GM23338 (cell line): ENCODE measurements at regions not wholly inside any gene's neighbourhood (a gene's known extent, or its start where the extent isn't known, plus 50 kb on each side); places are given as distances from the start of the nearest gene placed in this dataset.

ENCODE experiments used
- EZH2 ChIP-seq: fragments of 200-600 bp; sonication (generic); IDR thresholded peaks from one replicate; pipeline ENCODE4 v1.8.0; 2017; ENCODE audit warnings: antibody characterized with exemption, mild to moderate bottlenecking, low read depth; ENCODE audit not compliant: unreplicated experiment
- NANOG ChIP-seq: IDR thresholded peaks from 2 replicates; pipeline ENCODE4 v1.6.1; 2016; ENCODE audit warnings: antibody characterized with exemption, borderline replicate concordance
- POLR2AphosphoS5 ChIP-seq: IDR thresholded peaks from 2 replicates; pipeline ENCODE4 v1.6.1; 2016; ENCODE audit warnings: antibody characterized with exemption, low read depth
- TF ChIP-seq, protein P1 (sequence below), 2 experiments: fragments of 200-600 bp in 1 of 2; sonication (generic) in 1 of 2; conservative IDR thresholded peaks; 2 replicates each; pipeline versions ENCODE4 v1.5.1 to v1.6.1; 2016 to 2017; ENCODE audit warnings: antibody characterized with exemption in 2 of 2, low read depth in 2 of 2, mild to moderate bottlenecking in 2 of 2, moderate library complexity in 1 of 2
- TF ChIP-seq, protein P2 (sequence below): IDR thresholded peaks from one replicate; pipeline ENCODE4 v1.6.1; 2018; ENCODE audit warnings: antibody characterized with exemption; ENCODE audit not compliant: unreplicated experiment
- TF ChIP-seq, protein P3 (sequence below): fragments of 250-450 bp; sonication (Bioruptor Pico); IDR thresholded peaks from 2 replicates; pipeline ENCODE4 v1.5.0; 2020; ENCODE audit warnings: mild to moderate bottlenecking, moderate library complexity

DNA sequence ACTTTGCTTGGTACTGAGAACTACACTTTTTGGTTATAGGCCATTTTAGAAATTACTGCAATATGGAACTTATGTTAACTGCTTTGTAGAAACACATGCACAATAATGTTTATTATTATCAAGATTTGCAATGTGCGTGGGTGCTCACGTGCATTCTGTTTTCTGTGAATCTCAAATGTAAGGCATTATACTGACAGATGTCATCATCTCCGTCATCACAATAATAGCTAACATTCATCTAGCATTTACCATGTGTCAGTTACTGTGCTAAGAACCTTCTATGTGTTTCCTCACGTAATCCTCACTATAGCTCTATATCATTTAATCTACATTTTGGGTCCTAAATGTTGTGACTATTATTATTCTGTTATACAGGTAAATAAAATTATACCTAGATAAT, 1214.8 kb upstream of the ADGRL4 start:
- TF ChIP-seq, protein P1, sequence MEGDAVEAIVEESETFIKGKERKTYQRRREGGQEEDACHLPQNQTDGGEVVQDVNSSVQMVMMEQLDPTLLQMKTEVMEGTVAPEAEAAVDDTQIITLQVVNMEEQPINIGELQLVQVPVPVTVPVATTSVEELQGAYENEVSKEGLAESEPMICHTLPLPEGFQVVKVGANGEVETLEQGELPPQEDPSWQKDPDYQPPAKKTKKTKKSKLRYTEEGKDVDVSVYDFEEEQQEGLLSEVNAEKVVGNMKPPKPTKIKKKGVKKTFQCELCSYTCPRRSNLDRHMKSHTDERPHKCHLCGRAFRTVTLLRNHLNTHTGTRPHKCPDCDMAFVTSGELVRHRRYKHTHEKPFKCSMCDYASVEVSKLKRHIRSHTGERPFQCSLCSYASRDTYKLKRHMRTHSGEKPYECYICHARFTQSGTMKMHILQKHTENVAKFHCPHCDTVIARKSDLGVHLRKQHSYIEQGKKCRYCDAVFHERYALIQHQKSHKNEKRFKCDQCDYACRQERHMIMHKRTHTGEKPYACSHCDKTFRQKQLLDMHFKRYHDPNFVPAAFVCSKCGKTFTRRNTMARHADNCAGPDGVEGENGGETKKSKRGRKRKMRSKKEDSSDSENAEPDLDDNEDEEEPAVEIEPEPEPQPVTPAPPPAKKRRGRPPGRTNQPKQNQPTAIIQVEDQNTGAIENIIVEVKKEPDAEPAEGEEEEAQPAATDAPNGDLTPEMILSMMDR (conservative IDR thresholded peaks at IDR 0.05; ENCODE audit: low read depth in 2 of 2): no peak
- TF ChIP-seq, protein P2, sequence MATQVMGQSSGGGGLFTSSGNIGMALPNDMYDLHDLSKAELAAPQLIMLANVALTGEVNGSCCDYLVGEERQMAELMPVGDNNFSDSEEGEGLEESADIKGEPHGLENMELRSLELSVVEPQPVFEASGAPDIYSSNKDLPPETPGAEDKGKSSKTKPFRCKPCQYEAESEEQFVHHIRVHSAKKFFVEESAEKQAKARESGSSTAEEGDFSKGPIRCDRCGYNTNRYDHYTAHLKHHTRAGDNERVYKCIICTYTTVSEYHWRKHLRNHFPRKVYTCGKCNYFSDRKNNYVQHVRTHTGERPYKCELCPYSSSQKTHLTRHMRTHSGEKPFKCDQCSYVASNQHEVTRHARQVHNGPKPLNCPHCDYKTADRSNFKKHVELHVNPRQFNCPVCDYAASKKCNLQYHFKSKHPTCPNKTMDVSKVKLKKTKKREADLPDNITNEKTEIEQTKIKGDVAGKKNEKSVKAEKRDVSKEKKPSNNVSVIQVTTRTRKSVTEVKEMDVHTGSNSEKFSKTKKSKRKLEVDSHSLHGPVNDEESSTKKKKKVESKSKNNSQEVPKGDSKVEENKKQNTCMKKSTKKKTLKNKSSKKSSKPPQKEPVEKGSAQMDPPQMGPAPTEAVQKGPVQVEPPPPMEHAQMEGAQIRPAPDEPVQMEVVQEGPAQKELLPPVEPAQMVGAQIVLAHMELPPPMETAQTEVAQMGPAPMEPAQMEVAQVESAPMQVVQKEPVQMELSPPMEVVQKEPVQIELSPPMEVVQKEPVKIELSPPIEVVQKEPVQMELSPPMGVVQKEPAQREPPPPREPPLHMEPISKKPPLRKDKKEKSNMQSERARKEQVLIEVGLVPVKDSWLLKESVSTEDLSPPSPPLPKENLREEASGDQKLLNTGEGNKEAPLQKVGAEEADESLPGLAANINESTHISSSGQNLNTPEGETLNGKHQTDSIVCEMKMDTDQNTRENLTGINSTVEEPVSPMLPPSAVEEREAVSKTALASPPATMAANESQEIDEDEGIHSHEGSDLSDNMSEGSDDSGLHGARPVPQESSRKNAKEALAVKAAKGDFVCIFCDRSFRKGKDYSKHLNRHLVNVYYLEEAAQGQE: no peak
- TF ChIP-seq POLR2AphosphoS5 (no peak), NANOG (no peak), EZH2 (no peak)
- TF ChIP-seq, protein P3, sequence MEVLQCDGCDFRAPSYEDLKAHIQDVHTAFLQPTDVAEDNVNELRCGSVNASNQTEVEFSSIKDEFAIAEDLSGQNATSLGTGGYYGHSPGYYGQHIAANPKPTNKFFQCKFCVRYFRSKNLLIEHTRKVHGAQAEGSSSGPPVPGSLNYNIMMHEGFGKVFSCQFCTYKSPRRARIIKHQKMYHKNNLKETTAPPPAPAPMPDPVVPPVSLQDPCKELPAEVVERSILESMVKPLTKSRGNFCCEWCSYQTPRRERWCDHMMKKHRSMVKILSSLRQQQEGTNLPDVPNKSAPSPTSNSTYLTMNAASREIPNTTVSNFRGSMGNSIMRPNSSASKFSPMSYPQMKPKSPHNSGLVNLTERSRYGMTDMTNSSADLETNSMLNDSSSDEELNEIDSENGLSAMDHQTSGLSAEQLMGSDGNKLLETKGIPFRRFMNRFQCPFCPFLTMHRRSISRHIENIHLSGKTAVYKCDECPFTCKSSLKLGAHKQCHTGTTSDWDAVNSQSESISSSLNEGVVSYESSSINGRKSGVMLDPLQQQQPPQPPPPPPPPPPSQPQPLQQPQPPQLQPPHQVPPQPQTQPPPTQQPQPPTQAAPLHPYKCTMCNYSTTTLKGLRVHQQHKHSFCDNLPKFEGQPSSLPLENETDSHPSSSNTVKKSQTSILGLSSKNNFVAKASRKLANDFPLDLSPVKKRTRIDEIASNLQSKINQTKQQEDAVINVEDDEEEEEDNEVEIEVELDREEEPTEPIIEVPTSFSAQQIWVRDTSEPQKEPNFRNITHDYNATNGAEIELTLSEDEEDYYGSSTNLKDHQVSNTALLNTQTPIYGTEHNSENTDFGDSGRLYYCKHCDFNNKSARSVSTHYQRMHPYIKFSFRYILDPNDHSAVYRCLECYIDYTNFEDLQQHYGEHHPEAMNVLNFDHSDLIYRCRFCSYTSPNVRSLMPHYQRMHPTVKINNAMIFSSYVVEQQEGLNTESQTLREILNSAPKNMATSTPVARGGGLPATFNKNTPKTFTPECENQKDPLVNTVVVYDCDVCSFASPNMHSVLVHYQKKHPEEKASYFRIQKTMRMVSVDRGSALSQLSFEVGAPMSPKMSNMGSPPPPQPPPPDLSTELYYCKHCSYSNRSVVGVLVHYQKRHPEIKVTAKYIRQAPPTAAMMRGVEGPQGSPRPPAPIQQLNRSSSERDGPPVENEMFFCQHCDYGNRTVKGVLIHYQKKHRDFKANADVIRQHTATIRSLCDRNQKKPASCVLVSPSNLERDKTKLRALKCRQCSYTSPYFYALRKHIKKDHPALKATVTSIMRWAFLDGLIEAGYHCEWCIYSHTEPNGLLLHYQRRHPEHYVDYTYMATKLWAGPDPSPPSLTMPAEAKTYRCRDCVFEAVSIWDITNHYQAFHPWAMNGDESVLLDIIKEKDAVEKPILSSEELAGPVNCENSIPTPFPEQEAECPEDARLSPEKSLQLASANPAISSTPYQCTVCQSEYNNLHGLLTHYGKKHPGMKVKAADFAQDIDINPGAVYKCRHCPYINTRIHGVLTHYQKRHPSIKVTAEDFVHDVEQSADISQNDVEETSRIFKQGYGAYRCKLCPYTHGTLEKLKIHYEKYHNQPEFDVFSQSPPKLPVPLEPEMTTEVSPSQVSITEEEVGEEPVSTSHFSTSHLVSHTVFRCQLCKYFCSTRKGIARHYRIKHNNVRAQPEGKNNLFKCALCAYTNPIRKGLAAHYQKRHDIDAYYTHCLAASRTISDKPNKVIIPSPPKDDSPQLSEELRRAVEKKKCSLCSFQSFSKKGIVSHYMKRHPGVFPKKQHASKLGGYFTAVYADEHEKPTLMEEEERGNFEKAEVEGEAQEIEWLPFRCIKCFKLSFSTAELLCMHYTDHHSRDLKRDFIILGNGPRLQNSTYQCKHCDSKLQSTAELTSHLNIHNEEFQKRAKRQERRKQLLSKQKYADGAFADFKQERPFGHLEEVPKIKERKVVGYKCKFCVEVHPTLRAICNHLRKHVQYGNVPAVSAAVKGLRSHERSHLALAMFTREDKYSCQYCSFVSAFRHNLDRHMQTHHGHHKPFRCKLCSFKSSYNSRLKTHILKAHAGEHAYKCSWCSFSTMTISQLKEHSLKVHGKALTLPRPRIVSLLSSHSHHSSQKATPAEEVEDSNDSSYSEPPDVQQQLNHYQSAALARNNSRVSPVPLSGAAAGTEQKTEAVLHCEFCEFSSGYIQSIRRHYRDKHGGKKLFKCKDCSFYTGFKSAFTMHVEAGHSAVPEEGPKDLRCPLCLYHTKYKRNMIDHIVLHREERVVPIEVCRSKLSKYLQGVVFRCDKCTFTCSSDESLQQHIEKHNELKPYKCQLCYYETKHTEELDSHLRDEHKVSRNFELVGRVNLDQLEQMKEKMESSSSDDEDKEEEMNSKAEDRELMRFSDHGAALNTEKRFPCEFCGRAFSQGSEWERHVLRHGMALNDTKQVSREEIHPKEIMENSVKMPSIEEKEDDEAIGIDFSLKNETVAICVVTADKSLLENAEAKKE (CRISPR knock-in tag): no peak
